ENCODE measurements at regions not wholly inside any gene's neighbourhood (a gene's known extent, or its start where the extent isn't known, plus 50 kb on each side); places are given as distances from the start of the nearest gene placed in this dataset.

- no peak overlapping the region for H3K4me3 ChIP-seq (ENCODE audit: low read depth, low read length)
- DNase-seq (ENCODE audit: low read depth), result no peak
- TF ChIP-seq CTCF (IDR thresholded peaks at IDR 0.05; ENCODE audit: insufficient read depth, low read depth, low read length), result no peak
Observed at GRCh38 chr2:172276961-172277360, 150.4 kb upstream of the ITGA6 start.

- TF ChIP-seq CTCF (IDR thresholded peaks at IDR 0.05; ENCODE audit: insufficient read depth, low read depth, low read length), result no peak
- no peak overlapping the region for H3K4me3 ChIP-seq (ENCODE audit: low read depth, low read length)
- no peak for DNase-seq (ENCODE audit: low read depth)
Observed at GRCh38 chr2:172278667-172279066, 148.7 kb upstream of the ITGA6 start.

- TF ChIP-seq CTCF (IDR thresholded peaks at IDR 0.05; ENCODE audit: insufficient read depth, low read depth, low read length), result no peak
- DNase-seq (ENCODE audit: low read depth), result no peak
- no peak overlapping the region for H3K4me3 ChIP-seq (ENCODE audit: low read depth, low read length)
Observed at GRCh38 chr2:172279214-172279613, 148.2 kb upstream of the ITGA6 start.

GRCh38 chr2:172279813-172280212, 147.6 kb upstream of the ITGA6 start:
- no peak overlapping the region for H3K4me3 ChIP-seq (ENCODE audit: low read depth, low read length)
- no peak for TF ChIP-seq CTCF (IDR thresholded peaks at IDR 0.05; ENCODE audit: insufficient read depth, low read depth, low read length)
- DNase-seq (ENCODE audit: low read depth), result no peak

- H3K4me3 ChIP-seq (ENCODE audit: low read depth, low read length), result no peak overlapping the region
- no peak for TF ChIP-seq CTCF (IDR thresholded peaks at IDR 0.05; ENCODE audit: insufficient read depth, low read depth, low read length)
- DNase-seq (ENCODE audit: low read depth), result no peak
Observed at GRCh38 chr2:172280571-172281361, 146.6 kb upstream of the ITGA6 start.

- DNase-seq (ENCODE audit: low read depth), result peak; percentile 39
- H3K4me3 ChIP-seq (ENCODE audit: low read depth, low read length), result no peak overlapping the region
- no peak for TF ChIP-seq CTCF (IDR thresholded peaks at IDR 0.05; ENCODE audit: insufficient read depth, low read depth, low read length)
Observed at GRCh38 chr2:172281648-172282570, 145.5 kb upstream of the ITGA6 start.

Measured in fibroblast of villous mesenchyme (primary cell).